Tibial nerve (tissue), 4 donors: ENCODE measurements at regions not wholly inside any gene's neighbourhood (a gene's known extent, or its start where the extent isn't known, plus 50 kb on each side); places are given as distances from the start of the nearest gene placed in this dataset.

Experiments used
- DNase-seq, 2 donors: peaks; one replicate each; pipeline ENCODE4 v3.0.0-alpha.2; 2019; ENCODE audit warnings: low spot score in 2 of 2
- H3K27ac ChIP-seq, 4 donors: fragments of 200-600 bp; sonication (generic) in 3 of 4; one replicate each; pipeline ENCODE4 v1.5.1; 2017 to 2019; ENCODE audit warnings: mild to moderate bottlenecking in 1 of 4
- H3K27me3 ChIP-seq, 2 donors: fragments of 200-600 bp; sonication (generic) in 1 of 2; one replicate each; pipeline versions ENCODE4 v1.5.1 to v1.6.0; 2017 to 2019
- H3K36me3 ChIP-seq, 3 donors: fragments of 200-600 bp; sonication (generic); one replicate each; pipeline ENCODE4 v1.5.1; 2018 to 2019
- H3K4me1 ChIP-seq, 4 donors: fragments of 200-600 bp; sonication (generic) in 3 of 4; one replicate each; pipeline ENCODE4 v1.5.1; 2017 to 2019
- H3K4me3 ChIP-seq, 4 donors: fragments of 200-600 bp; sonication (generic) in 3 of 4; one replicate each; pipeline ENCODE4 v1.5.1; 2017 to 2019; ENCODE audit warnings: mild to moderate bottlenecking in 1 of 4, moderate library complexity in 1 of 4
- H3K9me3 ChIP-seq, 4 donors: fragments of 200-600 bp; sonication (generic) in 3 of 4; one replicate each; pipeline ENCODE4 v1.5.1; 2017 to 2019
- EP300 ChIP-seq, 2 donors: sonication (generic); formaldehyde crosslinking; IDR thresholded peaks; one replicate each; pipeline ENCODE4 v1.6.1; 2017; ENCODE audit warnings: antibody characterized with exemption in 2 of 2, mild to moderate bottlenecking in 1 of 2
- POLR2A ChIP-seq, 2 donors: fragments of 450-650 bp; IDR thresholded peaks; one replicate each; pipeline ENCODE4 v1.6.1; 2017; ENCODE audit warnings: antibody characterized with exemption in 2 of 2, mild to moderate bottlenecking in 2 of 2, moderate library complexity in 2 of 2
- WGBS, 2 donors: methylation state at CpG; one replicate each; pipeline ENCODE4 v1.1.5; 2018; 5-methylcytosine and 5-hydroxymethylcytosine counted together
- TF ChIP-seq, protein P1 (sequence below), 5 experiments: fragments of 200-600 bp in 3 of 5; fragments of 450-650 bp in 2 of 5; sonication (generic) in 3 of 5; IDR thresholded peaks; one replicate each; pipeline ENCODE4 v1.5.1; 2016 to 2019; ENCODE audit warnings: antibody characterized with exemption in 5 of 5, mild to moderate bottlenecking in 3 of 5, moderate library complexity in 2 of 5

DNA sequence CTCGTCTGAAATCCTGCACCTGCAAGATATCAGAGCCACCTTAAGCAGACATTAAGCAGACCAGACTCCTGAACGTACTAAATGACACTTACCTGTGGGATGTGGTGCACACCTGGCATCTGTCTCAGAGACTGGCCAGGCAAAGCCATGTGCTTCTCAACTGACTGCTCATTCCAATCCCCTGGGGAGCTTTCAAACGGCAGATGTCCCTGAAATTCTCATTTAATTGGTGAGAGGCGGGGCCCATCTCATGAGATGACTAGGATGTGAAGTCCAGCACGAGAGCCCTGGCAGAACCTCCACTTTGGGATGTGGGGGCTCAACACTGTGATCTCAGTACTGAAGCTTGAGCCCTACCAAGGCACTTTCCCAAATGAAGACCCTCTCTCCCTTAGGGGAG is 84.9 kb upstream of the HMGXB4 start:
- TF ChIP-seq, protein P1, sequence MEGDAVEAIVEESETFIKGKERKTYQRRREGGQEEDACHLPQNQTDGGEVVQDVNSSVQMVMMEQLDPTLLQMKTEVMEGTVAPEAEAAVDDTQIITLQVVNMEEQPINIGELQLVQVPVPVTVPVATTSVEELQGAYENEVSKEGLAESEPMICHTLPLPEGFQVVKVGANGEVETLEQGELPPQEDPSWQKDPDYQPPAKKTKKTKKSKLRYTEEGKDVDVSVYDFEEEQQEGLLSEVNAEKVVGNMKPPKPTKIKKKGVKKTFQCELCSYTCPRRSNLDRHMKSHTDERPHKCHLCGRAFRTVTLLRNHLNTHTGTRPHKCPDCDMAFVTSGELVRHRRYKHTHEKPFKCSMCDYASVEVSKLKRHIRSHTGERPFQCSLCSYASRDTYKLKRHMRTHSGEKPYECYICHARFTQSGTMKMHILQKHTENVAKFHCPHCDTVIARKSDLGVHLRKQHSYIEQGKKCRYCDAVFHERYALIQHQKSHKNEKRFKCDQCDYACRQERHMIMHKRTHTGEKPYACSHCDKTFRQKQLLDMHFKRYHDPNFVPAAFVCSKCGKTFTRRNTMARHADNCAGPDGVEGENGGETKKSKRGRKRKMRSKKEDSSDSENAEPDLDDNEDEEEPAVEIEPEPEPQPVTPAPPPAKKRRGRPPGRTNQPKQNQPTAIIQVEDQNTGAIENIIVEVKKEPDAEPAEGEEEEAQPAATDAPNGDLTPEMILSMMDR (IDR thresholded peaks at IDR 0.05): no peak
- TF ChIP-seq EP300 (IDR thresholded peaks at IDR 0.05): no peak
- no peak for TF ChIP-seq POLR2A (IDR thresholded peaks at IDR 0.05)
- H3K9me3 ChIP-seq: peaks cover 0 to 8% (median 0%) of the 10 kb centered on the region in 4 donors
- WGBS, 2 donors: 31 to 39% methylated on average over 4 to 5 of the region's 5 CpGs
- no peak overlapping the region for H3K4me3 ChIP-seq
- no peak for DNase-seq
- no peaks in the 10 kb centered on the region for H3K4me1 ChIP-seq
- no peaks in the 10 kb centered on the region for H3K36me3 ChIP-seq
- no peak overlapping the region for H3K27ac ChIP-seq
- no peaks in the 10 kb centered on the region for H3K27me3 ChIP-seq

DNA sequence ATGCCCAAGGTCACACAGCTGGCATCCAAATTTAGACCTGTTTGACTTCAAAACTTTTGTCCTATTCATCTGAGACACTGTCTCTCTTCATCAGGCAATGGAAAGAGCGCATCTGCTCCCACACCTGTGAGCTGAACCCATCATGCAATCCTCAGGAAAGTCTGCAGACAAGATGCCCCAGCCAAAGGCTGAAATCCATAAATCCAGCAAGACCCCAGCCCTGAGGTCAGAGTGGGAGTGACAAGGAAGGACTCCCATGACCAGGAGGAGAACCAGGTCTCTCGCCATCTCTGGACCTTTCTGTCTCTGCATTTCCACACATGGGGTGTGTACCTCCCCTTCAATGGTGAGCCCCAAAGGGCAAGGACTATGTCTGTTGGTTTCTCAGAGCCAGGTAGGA is 83.6 kb upstream of the HMGXB4 start:
- peaks cover 0 to 8% (median 0%) of the 10 kb centered on the region in 4 donors for H3K9me3 ChIP-seq
- TF ChIP-seq, protein P1 (IDR thresholded peaks at IDR 0.05): no peak
- TF ChIP-seq POLR2A (IDR thresholded peaks at IDR 0.05) (no peak), EP300 (IDR thresholded peaks at IDR 0.05) (no peak)
- no peaks in the 10 kb centered on the region for H3K27me3 ChIP-seq
- no peaks in the 10 kb centered on the region for H3K4me1 ChIP-seq
- no peak overlapping the region for H3K27ac ChIP-seq
- DNase-seq: no peak
- WGBS, 2 donors: 76 to 83% methylated on average over 2 of the region's 2 CpGs
- H3K36me3 ChIP-seq: no peaks in the 10 kb centered on the region
- H3K4me3 ChIP-seq: no peak overlapping the region

DNA sequence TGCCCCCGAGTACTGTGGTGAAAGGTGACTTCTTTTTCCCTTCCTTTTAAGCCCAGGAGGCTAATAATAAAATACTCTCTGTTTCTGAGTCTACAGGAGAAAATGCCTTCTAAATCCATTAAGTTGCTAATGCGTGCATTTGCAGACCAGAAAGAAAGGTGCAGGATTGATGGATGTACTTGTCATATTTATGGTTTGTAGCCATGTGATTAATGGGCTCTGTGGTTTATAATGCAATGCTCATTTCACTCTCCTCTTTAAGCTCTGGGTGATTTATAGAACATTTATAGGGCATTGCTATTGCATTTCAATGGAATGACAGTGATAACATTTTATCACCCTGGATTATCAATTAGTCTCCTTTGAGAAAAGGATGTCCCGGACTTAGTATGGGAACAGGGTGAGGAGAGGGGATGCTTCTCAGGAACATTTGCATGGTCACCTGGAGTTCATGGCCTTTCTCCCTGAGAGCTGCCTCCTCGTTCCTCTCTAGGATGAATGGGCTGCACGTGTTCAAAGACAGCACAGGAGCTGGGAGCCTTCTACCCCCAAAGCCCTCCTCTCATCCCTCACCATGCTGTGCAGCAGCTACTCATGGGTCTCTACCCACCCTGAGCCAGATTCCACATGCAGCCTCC is 82.8 kb upstream of the HMGXB4 start:
- H3K4me3 ChIP-seq: no peak overlapping the region
- 17 to 28% methylated on average over 5 of the region's 5 CpGs for WGBS, 2 donors
- DNase-seq: no peak
- H3K9me3 ChIP-seq: peaks cover 0 to 8% (median 0%) of the 10 kb centered on the region in 4 donors
- no peaks in the 10 kb centered on the region for H3K27me3 ChIP-seq
- no peak overlapping the region for H3K27ac ChIP-seq
- TF ChIP-seq POLR2A (IDR thresholded peaks at IDR 0.05): no peak
- TF ChIP-seq, protein P1 (IDR thresholded peaks at IDR 0.05): no peak
- no peak for TF ChIP-seq EP300 (IDR thresholded peaks at IDR 0.05)
- H3K4me1 ChIP-seq: no peaks in the 10 kb centered on the region
- H3K36me3 ChIP-seq: no peaks in the 10 kb centered on the region

DNA sequence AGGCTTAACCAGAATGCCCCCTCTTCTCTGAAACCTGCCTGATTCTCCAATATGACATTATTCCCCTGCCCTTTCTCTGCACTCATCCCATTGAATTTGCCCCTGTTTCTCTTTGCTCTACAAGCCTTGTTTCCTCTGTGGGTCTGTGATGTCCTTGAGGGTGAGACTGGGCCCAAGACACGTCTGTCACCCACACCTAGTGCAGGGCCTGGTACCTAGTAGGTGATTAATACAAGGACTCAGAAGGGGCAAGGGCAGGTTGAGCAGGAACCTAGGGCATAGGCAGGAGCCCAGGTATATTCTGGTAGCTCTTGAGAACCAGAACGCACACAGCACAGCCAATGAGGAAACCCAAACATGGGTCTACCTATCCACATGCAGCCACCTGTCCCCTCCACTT is 81.9 kb upstream of the HMGXB4 start:
- Histone ChIP-seq H3K27me3 (no peaks in the 10 kb centered on the region), H3K4me3 (no peak overlapping the region), H3K9me3 (peaks cover 0 to 8% (median 0%) of the 10 kb centered on the region in 4 donors), H3K4me1 (no peaks in the 10 kb centered on the region), H3K27ac (no peak overlapping the region), H3K36me3 (no peaks in the 10 kb centered on the region)
- 75 to 83% methylated on average over 2 of the region's 2 CpGs for WGBS, 2 donors
- TF ChIP-seq, protein P1 (IDR thresholded peaks at IDR 0.05): no peak
- TF ChIP-seq EP300 (IDR thresholded peaks at IDR 0.05) (no peak), POLR2A (IDR thresholded peaks at IDR 0.05) (no peak)
- DNase-seq: no peak

DNA sequence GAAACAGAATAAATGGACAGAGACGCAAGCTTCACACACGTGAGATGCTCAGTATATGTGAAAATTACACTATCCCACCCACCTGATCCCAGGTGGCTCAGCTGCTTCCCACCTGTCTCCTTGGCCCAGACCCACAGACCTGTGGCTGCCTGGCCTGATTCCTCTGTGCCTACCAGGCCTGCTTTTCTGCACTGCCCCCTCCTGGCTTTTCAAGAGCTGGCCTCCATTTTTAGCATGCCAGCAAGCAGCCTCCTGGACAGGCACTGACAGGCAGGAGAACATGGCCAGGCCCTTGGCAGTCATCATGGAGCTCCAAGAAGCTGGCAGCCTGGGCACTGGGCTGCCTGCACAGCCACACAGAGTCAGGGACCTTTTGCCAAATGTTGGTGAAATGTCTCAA is 79.5 kb upstream of the HMGXB4 start:
- Histone ChIP-seq H3K27me3 (no peaks in the 10 kb centered on the region), H3K36me3 (no peaks in the 10 kb centered on the region), H3K4me3 (no peak overlapping the region), H3K27ac (no peak overlapping the region), H3K4me1 (no peaks in the 10 kb centered on the region), H3K9me3 (peaks cover 0 to 16% (median 0%) of the 10 kb centered on the region in 4 donors)
- TF ChIP-seq, protein P1 (IDR thresholded peaks at IDR 0.05): no peak
- TF ChIP-seq POLR2A (IDR thresholded peaks at IDR 0.05): no peak
- TF ChIP-seq EP300 (IDR thresholded peaks at IDR 0.05): no peak
- DNase-seq: no peak
- 82 to 87% methylated on average over 2 of the region's 2 CpGs for WGBS, 2 donors
